ENCODE measurements at regions not wholly inside any gene's neighbourhood (a gene's known extent, or its start where the extent isn't known, plus 50 kb on each side); places are given as distances from the start of the nearest gene placed in this dataset.

- TF ChIP-seq CTCF (conservative IDR thresholded peaks at IDR 0.05; ENCODE audit: low read depth, low read length) = no peak
- TF ChIP-seq EZH2 (IDR thresholded peaks at IDR 0.05; ENCODE audit: borderline replicate concordance, low read depth, low read length, poor library complexity, severe bottlenecking) = no peak
Observed at GRCh38 chr2:41962922-41963622, 84.7 kb upstream of the PKDCC start.

All from A673 (cell line).